T-helper 2 cell treated with Interferon-gamma antibody and Interleukin-4, amounts not matched to agents 5 μg/mL and 100 μg/mL, for 36 hours (primary cell): ENCODE measurements at regions not wholly inside any gene's neighbourhood (a gene's known extent, or its start where the extent isn't known, plus 50 kb on each side); places are given as distances from the start of the nearest gene placed in this dataset.
"Not testable (repeated sequence)": the region's sequence is repeated elsewhere in the genome, so short reads cannot be mapped to it uniquely, and the experiment has no call there.

Experiments used
- DNase-seq: peaks from one replicate; pipeline ENCODE4 v3.0.0; 2021; ENCODE audit warnings: low spot score
- H3K27ac Mint-ChIP-seq: one replicate; pipeline ENCODE4 v1.8.0; 2021; ENCODE audit warnings: mild to moderate bottlenecking, mixed read lengths
- H3K27me3 Mint-ChIP-seq: one replicate; pipeline ENCODE4 v1.8.0; 2021; ENCODE audit warnings: low read depth, mixed read lengths
- H3K36me3 Mint-ChIP-seq: one replicate; pipeline ENCODE4 v1.8.0; 2021; ENCODE audit warnings: low read depth, mixed read lengths
- H3K4me1 Mint-ChIP-seq: one replicate; pipeline ENCODE4 v1.8.0; 2021; ENCODE audit warnings: low read depth, mixed read lengths
- H3K4me3 Mint-ChIP-seq: one replicate; pipeline ENCODE4 v1.8.0; 2022; ENCODE audit warnings: mild to moderate bottlenecking, moderate library complexity, mixed read lengths
- H3K9me3 Mint-ChIP-seq: one replicate; pipeline ENCODE4 v1.8.0; 2021; ENCODE audit warnings: mixed read lengths

- not testable (repeated sequence) for H3K27me3 Mint-ChIP-seq, H3K4me1 Mint-ChIP-seq, DNase-seq, H3K36me3 Mint-ChIP-seq, H3K4me3 Mint-ChIP-seq, H3K27ac Mint-ChIP-seq
- H3K9me3 Mint-ChIP-seq = peaks cover 14% of the 10 kb centered on the region
Measured at GRCh38 chr6:168840299-168840698, 399.3 kb downstream of the SMOC2 start.

- Mint-ChIP-seq H3K27me3 (no peaks in the 10 kb centered on the region), H3K4me1 (no peaks in the 10 kb centered on the region)
- DNase-seq = no peak
Measured at GRCh38 chr6:168838037-168838399, 397.0 kb downstream of the SMOC2 start.

GRCh38 chr6:168837254-168838036, 396.5 kb downstream of the SMOC2 start:
- Mint-ChIP-seq H3K4me1 (no peaks in the 10 kb centered on the region), H3K36me3 (no peaks in the 10 kb centered on the region), H3K4me3 (no peak overlapping the region), H3K9me3 (peaks cover 14% of the 10 kb centered on the region), H3K27me3 (no peaks in the 10 kb centered on the region), H3K27ac (no peak overlapping the region)
- DNase-seq = no peak

More at GRCh38 chr6:168838037-168838399, 397.0 kb downstream of the SMOC2 start:
- Mint-ChIP-seq H3K36me3 (no peaks in the 10 kb centered on the region), H3K9me3 (peaks cover 14% of the 10 kb centered on the region), H3K4me3 (no peak overlapping the region), H3K27ac (no peak overlapping the region)

GRCh38 chr6:168835991-168836390, 395.0 kb downstream of the SMOC2 start:
- no peaks in the 10 kb centered on the region for H3K36me3 Mint-ChIP-seq
- H3K27me3 Mint-ChIP-seq = no peaks in the 10 kb centered on the region
- DNase-seq = no peak
- H3K4me3 Mint-ChIP-seq = no peak overlapping the region
- H3K9me3 Mint-ChIP-seq = peaks cover 14% of the 10 kb centered on the region
- no peaks in the 10 kb centered on the region for H3K4me1 Mint-ChIP-seq
- no peak overlapping the region for H3K27ac Mint-ChIP-seq

- H3K9me3 Mint-ChIP-seq = peaks cover 14% of the 10 kb centered on the region
- H3K27ac Mint-ChIP-seq = no peak overlapping the region
- no peaks in the 10 kb centered on the region for H3K36me3 Mint-ChIP-seq
- H3K4me3 Mint-ChIP-seq = no peak overlapping the region
- no peak for DNase-seq
- H3K27me3 Mint-ChIP-seq = no peaks in the 10 kb centered on the region
- H3K4me1 Mint-ChIP-seq = no peaks in the 10 kb centered on the region
Measured at GRCh38 chr6:168834801-168835200, 393.8 kb downstream of the SMOC2 start.

- no peaks in the 10 kb centered on the region for H3K4me1 Mint-ChIP-seq
- no peaks in the 10 kb centered on the region for H3K36me3 Mint-ChIP-seq
- no peak overlapping the region for H3K4me3 Mint-ChIP-seq
Measured at GRCh38 chr6:168834042-168834587, 393.1 kb downstream of the SMOC2 start.

GRCh38 chr6:168828800-168829199, 387.8 kb downstream of the SMOC2 start:
- no peak for DNase-seq
- Mint-ChIP-seq H3K27me3 (no peaks in the 10 kb centered on the region), H3K9me3 (no peaks in the 10 kb centered on the region), H3K36me3 (no peaks in the 10 kb centered on the region), H3K4me1 (no peaks in the 10 kb centered on the region), H3K27ac (no peak overlapping the region), H3K4me3 (no peak overlapping the region)

More at GRCh38 chr6:168834042-168834587, 393.1 kb downstream of the SMOC2 start:
- no peak for DNase-seq
- H3K27me3 Mint-ChIP-seq = no peaks in the 10 kb centered on the region
- H3K9me3 Mint-ChIP-seq = peaks cover 9% of the 10 kb centered on the region
- no peak overlapping the region for H3K27ac Mint-ChIP-seq

GRCh38 chr6:168828035-168828434, 387.1 kb downstream of the SMOC2 start:
- Mint-ChIP-seq H3K36me3 (no peaks in the 10 kb centered on the region), H3K27me3 (no peaks in the 10 kb centered on the region), H3K4me3 (no peak overlapping the region), H3K9me3 (no peaks in the 10 kb centered on the region), H3K4me1 (no peaks in the 10 kb centered on the region), H3K27ac (no peak overlapping the region)
- no peak for DNase-seq

- DNase-seq = no peak
- Mint-ChIP-seq H3K4me3 (no peak overlapping the region), H3K9me3 (no peaks in the 10 kb centered on the region), H3K4me1 (no peaks in the 10 kb centered on the region), H3K27ac (no peak overlapping the region), H3K36me3 (no peaks in the 10 kb centered on the region), H3K27me3 (no peaks in the 10 kb centered on the region)
Measured at GRCh38 chr6:168827586-168827871, 386.5 kb downstream of the SMOC2 start.

GRCh38 chr6:168826726-168827585, 386.0 kb downstream of the SMOC2 start:
- H3K27me3 Mint-ChIP-seq = no peaks in the 10 kb centered on the region
- no peak for DNase-seq
- H3K4me1 Mint-ChIP-seq = no peaks in the 10 kb centered on the region
- H3K9me3 Mint-ChIP-seq = no peaks in the 10 kb centered on the region
- H3K27ac Mint-ChIP-seq = no peak overlapping the region
- no peak overlapping the region for H3K4me3 Mint-ChIP-seq
- no peaks in the 10 kb centered on the region for H3K36me3 Mint-ChIP-seq

- Mint-ChIP-seq H3K4me1 (no peaks in the 10 kb centered on the region), H3K36me3 (no peaks in the 10 kb centered on the region), H3K9me3 (no peaks in the 10 kb centered on the region), H3K27ac (no peak overlapping the region), H3K27me3 (no peaks in the 10 kb centered on the region), H3K4me3 (no peak overlapping the region)
- DNase-seq = no peak
Measured at GRCh38 chr6:168826078-168826390, 385.1 kb downstream of the SMOC2 start.

- H3K9me3 Mint-ChIP-seq = no peaks in the 10 kb centered on the region
- H3K27ac Mint-ChIP-seq = no peak overlapping the region
- H3K4me1 Mint-ChIP-seq = no peaks in the 10 kb centered on the region
- no peaks in the 10 kb centered on the region for H3K36me3 Mint-ChIP-seq
- no peak for DNase-seq
- no peaks in the 10 kb centered on the region for H3K27me3 Mint-ChIP-seq
- no peak overlapping the region for H3K4me3 Mint-ChIP-seq
Measured at GRCh38 chr6:168825226-168826077, 384.5 kb downstream of the SMOC2 start.

- H3K27ac Mint-ChIP-seq = no peak overlapping the region
- no peak overlapping the region for H3K4me3 Mint-ChIP-seq
Measured at GRCh38 chr6:168823397-168824212, 382.6 kb downstream of the SMOC2 start.

More at GRCh38 chr6:168823397-168824212, 382.6 kb downstream of the SMOC2 start:
- H3K4me1 Mint-ChIP-seq = no peaks in the 10 kb centered on the region
- H3K27me3 Mint-ChIP-seq = no peaks in the 10 kb centered on the region
- H3K9me3 Mint-ChIP-seq = no peaks in the 10 kb centered on the region
- DNase-seq = no peak
- H3K36me3 Mint-ChIP-seq = no peaks in the 10 kb centered on the region
